Left cardiac atrium (tissue), 4 donors: ENCODE measurements at regions not wholly inside any gene's neighbourhood (a gene's known extent, or its start where the extent isn't known, plus 50 kb on each side); places are given as distances from the start of the nearest gene placed in this dataset.
"Not testable (repeated sequence)": the region's sequence is repeated elsewhere in the genome, so short reads cannot be mapped to it uniquely, and the experiment has no call there.

Experiments
- ATAC-seq, 2 donors: fragments of 200-7000 bp; cut with Tn5 transposase; one replicate each; pipeline ENCODE4 v1.9.1; 2020; ENCODE audit warnings: mild to moderate bottlenecking in 2 of 2, moderate library complexity in 2 of 2
- DNase-seq: peaks from one replicate; pipeline ENCODE4 v3.0.0-alpha.2; 2020
- intact Hi-C, 2 donors: fragments of 100-400 bp; cut with DNase I; formaldehyde crosslinking; loops; one replicate each; pipeline versions ENCODE4 v1.14.1 to v1.15.1; 2022 to 2023
- donor health status: DM: no; HTN: yes; CAD: no.
- donor health status: DM: no; HTN: yes; CAD: no; lungs with severe emphysema.
- donor health status: DM: yes; HTN: yes; CAD: no.
- donor health status: Dilated cardiomyopathy.

DNA sequence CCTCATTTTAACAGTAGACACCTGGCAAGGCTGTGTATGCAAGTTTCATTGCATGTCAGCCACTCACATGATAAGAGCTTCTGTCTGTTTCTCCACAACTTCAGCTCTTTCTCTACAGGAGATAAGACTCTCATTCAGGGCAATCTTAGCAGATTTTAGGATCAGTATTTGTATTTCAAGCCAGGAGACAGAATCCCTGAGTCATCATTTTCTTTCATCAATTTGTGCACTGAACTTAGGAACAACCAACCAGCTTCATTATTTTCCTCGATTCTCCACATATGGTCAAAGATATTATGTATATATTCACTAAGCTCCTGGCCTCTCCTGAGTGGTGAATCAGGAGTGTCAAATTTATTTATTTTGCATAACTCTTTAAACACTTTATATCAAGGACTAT, 181.8 kb upstream of the CCNH start:
- intact Hi-C loops = no loop called here
- ATAC-seq = no peak
- DNase-seq = no peak

DNA sequence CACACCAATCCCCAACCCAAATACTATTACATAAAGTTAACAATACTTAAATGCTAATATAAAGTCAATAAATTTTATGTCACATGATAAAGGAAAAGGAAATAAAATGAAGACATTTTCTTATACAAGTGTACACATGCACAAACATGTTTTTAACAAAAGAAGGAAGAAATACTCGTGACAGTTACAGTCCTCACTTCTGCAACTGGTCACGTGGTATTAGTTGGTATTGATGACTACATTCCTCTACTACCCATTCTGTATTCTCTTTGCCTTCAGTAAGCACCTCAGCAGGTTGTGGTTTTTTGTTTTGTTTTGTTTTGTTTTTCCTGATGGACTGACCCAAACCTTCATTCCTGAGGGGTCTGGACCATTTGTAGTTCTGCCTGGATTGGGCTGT, 176.9 kb upstream of the CCNH start:
- intact Hi-C loops = no loop called here
- ATAC-seq = no peak
- DNase-seq = no peak

DNA sequence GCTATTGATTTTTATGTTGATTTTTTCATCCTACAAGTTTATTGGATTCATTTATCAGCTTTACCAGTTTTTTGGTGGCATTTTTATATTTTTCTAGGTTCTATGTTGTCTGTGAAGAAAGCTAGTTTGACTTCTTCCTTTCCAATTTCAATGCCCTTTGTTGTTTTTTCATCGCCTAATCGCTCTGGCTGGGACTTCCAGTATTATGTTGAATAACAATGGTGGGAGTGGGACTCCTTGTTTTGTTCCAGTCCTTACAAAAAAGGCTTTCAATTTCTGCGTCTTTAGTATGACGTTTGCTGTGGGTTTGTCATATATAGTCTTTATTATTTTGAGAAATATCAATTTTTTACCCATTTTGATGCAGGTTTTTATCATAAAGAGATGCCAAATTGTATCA, 175.6 kb upstream of the CCNH start:
- ATAC-seq (no peak), DNase-seq (no peak)

DNA sequence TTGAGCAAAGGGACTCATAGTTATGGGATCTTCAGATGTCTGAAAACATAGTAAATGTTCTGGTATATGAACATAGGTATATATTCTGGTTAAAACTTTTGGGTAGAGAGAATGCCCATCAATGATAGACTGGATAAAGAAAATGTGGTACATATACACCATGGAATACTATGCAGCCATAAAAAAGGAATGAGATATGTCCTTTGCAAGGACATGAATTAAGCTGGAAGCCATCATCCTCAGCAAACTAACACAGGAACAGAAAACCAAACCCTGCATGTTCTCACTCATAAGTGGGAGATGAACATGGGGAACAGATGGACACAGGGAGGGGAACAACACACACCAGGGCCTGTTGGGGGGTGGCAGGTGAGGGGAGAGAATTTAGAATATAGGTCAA, 171.0 kb upstream of the CCNH start:
- ATAC-seq, DNase-seq, intact Hi-C loops: not testable (repeated sequence)

More for the DNA sequence above, 175.6 kb upstream of the CCNH start:
- intact Hi-C loops = no loop called here

DNA sequence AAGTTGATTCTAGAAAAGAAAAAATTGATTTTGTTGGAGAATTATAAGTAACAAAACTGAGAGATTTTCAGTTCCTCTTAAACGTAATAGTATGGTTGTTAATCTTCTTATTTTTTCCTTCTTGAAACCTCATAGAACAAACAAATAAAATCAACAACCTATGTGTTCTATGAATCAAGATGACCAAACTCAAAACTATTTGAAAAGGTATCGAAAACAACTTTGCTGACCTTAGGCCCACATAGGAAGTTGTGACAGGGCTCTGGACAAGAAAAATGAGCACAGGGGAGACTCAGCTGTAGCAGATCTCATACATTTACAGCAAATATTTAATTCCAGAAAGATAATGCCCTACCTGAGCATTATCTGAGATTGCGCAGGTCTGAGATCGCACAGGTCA, 169.4 kb upstream of the CCNH start:
- intact Hi-C loops = no loop called here
- DNase-seq (no peak), ATAC-seq (no peak)

DNA sequence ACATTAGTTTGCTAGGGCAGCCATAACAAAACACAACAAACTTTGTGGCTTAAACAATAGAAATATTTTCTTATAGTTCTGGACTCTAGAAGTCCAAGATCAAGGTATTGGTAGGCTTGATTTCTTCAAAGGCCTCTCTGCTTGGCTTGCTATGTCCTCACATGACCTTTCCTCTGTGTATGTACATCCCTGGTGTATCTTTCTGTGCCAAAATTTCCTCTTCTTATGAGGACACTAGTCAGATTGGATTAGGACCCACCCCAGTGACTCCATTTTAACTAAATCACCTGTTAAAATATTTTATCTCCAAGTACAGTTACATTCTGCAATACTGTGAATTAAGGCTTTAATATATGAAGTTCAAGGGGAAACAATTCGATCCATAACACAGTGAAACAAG, 168.9 kb upstream of the CCNH start:
- ATAC-seq = no peak
- intact Hi-C loops = no loop called here
- no peak for DNase-seq

DNA sequence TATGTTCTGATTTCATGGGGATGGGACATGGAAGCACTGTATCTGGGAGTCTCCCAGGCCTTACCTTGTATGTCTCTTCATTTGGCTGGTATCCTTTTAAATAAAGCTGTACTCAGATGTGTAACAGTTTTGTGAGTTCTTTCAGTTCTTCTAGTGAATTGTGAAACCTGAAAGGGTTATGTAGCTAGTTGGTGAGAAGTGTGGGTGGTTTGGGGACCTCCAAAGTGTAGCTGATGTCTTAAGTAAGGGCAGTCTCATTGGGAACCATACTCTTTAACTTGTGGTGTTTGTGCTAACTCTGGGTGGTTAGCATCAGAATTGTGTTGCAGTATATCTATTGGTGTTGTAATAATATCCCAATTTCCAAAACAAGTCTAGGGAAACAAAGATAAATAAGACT, 166.9 kb upstream of the CCNH start:
- intact Hi-C loops = no loop called here
- ATAC-seq (no peak), DNase-seq (no peak)

DNA sequence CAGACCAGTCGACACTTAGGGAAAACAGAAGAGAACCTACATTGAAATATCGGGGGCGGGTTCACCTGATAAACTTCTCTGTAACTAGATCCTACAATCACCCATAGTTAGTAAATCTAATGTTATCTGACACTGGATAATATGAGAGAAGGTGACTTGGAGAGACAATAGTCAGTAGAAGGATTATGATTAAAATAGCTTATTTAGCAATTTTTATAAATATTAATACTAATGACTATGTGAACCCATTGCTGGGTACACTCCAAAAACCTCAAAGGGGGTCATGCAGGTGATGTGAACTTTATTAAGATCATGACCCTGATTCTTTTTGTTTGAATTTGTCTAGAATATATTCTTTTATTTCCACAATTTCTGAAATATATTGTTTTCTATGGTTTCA, 164.1 kb upstream of the CCNH start:
- no peak for DNase-seq
- no peak for ATAC-seq
- intact Hi-C loops = no loop called here

DNA sequence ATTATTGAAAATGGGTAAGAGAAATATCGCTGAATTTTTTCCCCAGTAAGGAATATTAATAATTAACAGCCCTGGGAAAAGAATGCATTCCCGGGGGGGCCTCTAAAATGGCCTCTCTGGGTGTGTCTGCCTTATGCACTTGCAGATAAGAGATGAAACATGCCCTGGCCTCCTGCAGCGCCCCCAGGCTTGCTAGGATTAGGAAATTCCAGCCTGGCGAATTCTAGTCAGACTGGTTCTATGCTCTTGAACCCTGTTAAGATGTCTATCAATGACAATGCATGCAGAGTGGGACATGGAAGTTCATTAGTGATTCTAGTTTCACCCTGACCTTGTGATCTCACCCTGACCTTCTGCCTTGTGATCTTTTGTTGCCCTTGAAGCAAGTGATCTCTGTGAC, 163.6 kb upstream of the CCNH start:
- ATAC-seq, intact Hi-C loops, DNase-seq: not testable (repeated sequence)

DNA sequence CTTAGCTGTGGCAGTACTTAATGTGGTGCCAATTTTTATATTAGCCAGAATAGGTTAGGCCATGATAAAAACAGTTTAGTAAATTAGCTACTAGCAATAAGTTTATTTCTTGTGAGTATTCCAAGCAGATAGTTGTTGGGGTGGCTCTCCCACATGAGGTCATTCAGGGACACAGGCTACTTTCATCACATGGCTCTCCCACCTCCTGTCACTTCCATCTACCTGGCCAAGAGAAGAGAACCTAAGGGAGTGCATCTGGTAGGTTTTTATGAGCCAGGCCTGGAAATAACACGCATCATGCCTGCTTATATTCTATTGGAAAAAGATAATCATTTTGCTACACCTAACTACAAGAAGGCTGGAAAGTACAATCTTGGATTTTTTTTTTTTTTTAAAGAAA, 161.4 kb upstream of the CCNH start:
- intact Hi-C loops = no loop called here

DNA sequence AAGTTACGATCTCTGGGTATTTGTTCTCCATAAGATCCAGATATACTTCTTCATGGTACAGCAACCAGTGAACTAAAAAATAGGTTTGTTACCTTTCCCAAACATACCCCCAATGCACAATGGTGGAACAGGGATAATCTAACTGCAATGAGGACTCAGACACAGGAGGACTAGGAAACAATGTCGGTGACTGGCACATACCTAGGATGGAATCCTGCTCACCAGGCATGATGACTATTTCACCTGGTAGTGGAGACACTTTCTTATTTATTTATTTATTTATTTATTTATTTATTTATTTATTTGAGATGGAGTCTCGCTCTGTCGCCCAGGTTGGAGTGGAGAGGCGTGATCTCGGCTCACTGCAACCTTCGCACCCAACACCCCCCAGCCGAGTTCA, 159.9 kb upstream of the CCNH start:
- ATAC-seq (no peak), DNase-seq (no peak)
- intact Hi-C loops = no loop called here

More for the DNA sequence above, 161.4 kb upstream of the CCNH start:
- DNase-seq (no peak), ATAC-seq (no peak)

DNA sequence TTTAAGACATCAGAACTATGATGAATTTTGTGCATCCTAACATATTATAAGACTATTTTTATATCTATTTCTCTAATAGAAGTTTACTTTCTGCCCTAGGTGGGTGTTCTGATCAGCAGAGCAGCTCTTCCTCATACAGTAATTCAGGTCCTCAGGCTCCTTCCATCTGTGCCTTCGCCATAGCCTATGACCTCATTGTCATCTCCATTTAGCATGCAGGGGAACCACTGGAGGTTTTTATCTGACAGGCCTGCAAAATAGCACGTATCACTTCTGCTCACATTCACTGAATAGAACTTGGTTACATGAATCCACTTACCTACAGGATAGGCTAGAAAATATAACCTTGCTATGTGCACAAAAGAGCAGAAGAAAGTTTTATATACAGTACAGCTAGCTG, 159.4 kb upstream of the CCNH start:
- ATAC-seq (no peak), DNase-seq (no peak)
- intact Hi-C loops = no loop called here

DNA sequence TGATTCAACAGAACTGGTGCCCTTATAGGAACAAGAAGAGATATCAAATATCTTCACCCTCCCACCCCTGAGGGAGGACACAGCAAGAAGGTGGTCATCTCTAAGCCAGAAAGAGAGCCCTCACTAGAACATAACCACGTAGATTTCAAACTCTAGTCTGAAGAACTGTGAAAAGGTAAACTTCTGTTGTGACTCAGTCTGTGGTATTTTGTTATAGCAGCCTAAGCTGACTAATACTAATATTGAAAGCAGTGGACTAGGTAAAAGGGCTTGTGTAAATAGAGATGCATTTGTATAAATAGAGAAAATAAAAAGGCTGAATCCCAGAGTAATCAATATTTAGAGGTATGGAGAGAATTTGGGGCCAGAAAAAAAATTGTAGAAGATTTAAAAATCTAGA, 157.6 kb upstream of the CCNH start:
- no peak for ATAC-seq

DNA sequence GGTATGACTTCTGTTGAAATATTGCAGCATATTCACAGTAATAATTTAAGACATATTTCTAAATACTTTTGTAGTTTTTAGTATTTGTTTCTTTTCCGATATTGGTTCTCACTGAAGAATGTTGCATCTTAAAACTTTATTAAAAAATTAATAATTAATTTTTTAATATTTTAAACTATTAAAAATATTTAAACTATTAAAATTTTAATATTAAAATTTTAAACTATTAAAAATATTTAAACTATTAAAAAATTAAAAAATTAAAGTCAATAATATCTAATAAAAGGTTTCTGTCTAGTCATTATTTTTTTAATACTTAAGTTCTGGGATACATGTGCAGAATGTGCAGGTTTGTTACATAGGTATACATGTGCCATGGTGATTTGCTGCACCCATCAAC, 149.3 kb upstream of the CCNH start:
- intact Hi-C loops = no loop called here
- DNase-seq (no peak), ATAC-seq (no peak)

More for the DNA sequence above, 157.6 kb upstream of the CCNH start:
- no peak for DNase-seq
- intact Hi-C loops = no loop called here

DNA sequence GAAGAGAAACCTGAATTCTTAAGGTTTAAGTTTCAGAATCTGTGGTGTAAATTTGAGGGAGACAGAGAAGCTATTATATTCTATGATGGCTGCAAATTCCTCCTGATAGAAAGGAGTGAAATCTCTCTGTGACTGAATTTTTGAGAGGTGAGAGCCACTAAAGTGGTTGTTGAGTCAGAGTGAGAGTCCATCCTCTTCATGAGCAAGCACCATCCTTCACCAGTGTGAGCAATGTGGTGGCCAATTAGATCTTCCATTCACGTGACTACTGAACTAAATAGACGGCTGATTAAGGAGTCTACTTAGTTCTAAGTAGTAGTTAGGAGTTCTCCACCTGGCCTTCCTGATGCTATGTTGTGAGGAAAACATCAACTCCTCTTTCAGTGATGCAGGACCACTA, 147.8 kb upstream of the CCNH start:
- intact Hi-C loops = no loop called here
- DNase-seq (no peak), ATAC-seq (no peak)

DNA sequence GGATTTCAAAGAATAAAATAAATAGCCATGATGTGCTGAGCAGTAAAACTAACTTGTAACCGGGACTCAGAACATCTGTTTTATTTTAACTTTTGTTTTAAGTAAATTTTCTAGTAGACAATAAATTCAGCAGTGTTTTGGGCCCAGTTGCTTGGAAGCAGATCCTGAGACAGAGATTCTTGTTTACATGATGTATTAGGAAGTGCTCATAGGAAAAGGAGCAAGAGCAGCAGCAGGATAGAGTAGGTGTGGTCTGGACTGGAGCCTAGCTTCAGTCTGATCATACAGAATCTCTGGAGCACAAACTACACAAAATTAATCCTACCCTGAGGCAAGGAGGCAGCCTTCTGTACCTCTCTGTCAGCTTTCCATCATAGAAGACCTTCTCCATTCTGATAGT, 139.2 kb upstream of the CCNH start:
- intact Hi-C loops = no loop called here
- no peak for ATAC-seq
- DNase-seq = no peak

DNA sequence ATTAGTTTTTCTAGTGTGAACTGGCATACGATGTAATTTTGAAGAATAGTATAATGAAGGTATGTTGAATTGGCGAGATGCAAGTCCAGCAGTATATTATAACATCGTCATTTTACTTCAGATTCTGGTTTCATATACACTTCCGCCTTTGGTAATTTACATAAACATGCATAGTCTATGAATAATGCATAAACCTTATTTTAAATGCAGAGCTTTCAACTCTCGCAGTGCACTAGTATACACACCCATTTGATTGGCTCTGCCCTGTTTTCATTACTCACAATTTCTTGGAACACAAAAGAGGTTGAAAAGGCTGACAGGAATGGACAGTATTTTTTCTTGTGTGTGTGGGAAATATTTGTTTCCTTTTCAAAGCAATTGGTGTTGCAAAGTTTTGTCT, 128.9 kb upstream of the CCNH start:
- ATAC-seq (peak in 1 of 2 donors; percentile 59), DNase-seq (no peak)
- intact Hi-C loops = no loop called here

DNA sequence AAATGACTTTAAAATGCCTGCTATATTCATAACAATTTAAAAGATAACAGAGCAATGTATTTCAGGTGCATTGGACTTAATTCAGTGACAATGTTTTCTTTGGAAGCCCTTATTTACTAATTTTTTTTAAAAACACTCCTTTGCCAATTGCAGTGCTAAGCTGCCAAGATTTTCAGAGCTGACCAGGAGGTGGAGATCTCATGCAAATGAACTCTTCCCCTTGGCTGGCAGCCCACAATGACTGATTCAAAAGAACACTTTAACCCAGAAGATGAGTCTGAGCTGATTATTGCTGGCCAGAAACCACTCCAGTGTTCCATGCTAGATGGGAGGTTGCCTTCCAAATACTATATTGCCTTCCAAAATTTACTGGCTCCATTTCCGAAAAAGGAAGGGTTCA, 128.3 kb upstream of the CCNH start:
- DNase-seq = peak; percentile 77

DNA sequence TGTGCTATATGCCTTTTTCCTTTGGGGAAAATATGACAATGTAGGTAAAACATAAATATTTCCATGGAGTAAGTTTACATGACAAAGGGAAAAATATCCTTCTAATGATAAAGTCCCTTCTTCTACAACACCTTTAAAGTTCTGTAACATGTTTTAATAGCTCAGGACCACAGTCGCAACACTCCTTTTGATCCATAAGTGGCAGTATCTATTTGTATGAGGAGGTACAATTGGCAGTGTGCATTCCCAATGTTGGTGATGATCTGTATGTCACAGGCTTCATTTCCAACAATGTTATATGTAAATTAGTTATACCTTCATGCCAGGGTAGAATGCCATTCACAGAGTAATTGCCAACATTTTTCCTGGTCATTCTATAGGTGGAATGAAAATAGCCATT, 127.1 kb upstream of the CCNH start:
- DNase-seq (no peak), ATAC-seq (no peak)
- intact Hi-C loops = no loop called here

More for the DNA sequence above, 128.3 kb upstream of the CCNH start:
- intact Hi-C loops = no loop called here
- ATAC-seq = peak; percentile 47 to 94

DNA sequence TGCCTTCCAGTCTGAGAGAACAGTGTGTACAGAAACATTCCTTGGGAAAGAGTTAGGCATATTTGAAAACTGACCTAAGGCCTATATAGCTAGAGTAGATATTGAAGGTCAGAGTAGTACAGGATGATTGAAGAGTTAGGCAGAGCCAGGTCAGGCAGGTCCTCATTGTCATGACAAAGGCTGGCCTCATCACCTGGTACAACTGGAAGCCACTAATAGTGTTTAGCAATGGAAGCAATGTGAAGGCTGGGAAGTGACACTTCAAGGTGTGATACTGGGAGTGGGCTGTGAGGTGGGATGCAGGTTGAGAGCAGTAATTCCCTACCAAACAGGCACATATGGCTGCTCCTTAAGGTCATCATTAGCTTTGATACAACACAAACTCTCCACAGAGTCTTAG, 123.6 kb upstream of the CCNH start:
- DNase-seq (no peak), ATAC-seq (no peak)
- intact Hi-C loops = no loop called here

DNA sequence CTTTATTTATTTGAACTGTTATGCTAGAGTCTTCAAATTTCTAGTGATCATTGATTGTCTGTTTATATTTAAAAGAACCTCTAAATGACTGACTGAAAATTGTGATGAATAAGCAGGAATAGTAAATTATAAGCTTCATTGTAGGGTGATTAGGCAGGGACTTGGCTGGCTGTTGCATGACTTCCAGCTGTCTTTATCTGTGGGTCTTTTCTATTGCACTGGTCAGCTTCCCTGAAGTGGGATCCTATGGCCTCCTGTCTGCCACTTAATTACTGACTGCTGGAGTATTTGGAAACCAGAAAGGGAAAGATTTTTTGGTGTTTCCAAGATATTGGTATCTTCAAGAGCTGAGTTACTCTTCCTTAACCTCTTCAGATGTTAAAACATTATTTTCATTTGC, 123.0 kb upstream of the CCNH start:
- intact Hi-C loops = no loop called here
- ATAC-seq = no peak
- no peak for DNase-seq

DNA sequence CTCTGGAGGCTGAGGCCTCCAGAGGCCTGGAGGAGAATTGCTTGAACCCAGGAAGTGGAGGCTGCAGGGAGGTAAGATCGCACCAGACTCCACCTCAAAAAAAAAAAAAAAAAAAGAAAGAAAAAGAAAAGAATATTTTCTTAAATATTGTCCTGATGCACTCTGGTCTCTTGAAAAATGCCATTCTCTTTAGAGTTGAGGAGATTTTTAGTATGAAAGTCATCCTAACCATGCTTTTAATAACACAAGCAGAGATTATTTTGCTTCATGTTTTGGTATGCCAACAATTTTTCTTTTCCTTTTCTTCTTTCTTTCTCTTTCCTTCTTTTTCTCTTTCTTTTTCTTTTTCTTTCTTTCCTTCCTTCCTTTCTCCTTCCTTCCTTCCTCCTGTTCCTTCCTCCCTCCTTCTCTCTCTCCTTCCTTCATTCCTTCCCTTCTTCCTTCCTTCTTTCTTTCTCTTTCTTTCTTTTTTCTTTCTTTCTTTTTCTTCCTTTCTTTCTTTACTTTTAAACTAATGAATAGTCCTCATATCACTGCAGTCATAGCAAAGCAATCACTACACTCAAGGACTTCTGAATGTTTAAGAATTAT, 116.9 kb upstream of the CCNH start:
- ATAC-seq (no peak), DNase-seq (no peak)
- intact Hi-C loops = no loop called here
